Endodermal cell (in vitro differentiated cells): ENCODE measurements at regions not wholly inside any gene's neighbourhood (a gene's known extent, or its start where the extent isn't known, plus 50 kb on each side); places are given as distances from the start of the nearest gene placed in this dataset.
A peak's percentile ranks its signal among the peaks of the same experiment; 100 is the strongest.

Experiments used
- DNase-seq: peaks from one replicate; pipeline ENCODE4 v3.0.0-alpha.2; 2017
- H3K27ac ChIP-seq: 2 replicates; pipeline ENCODE4 v1.5.1; 2013; ENCODE audit warnings: mild to moderate bottlenecking, low read depth, low read length, moderate library complexity
- H3K27me3 ChIP-seq: 2 replicates; pipeline ENCODE4 v1.6.1; 2013; ENCODE audit warnings: mild to moderate bottlenecking, low read length, moderate library complexity; ENCODE audit not compliant: insufficient read depth, control insufficient read depth, poor library complexity, severe bottlenecking
- H3K36me3 ChIP-seq: 2 replicates; pipeline ENCODE4 v1.7.0; 2013; ENCODE audit warnings: mild to moderate bottlenecking, low read length, moderate library complexity; ENCODE audit not compliant: control insufficient read depth, insufficient read depth
- H3K4me1 ChIP-seq: one replicate; pipeline ENCODE4 v1.7.0; 2013; ENCODE audit warnings: low read length; ENCODE audit not compliant: control insufficient read depth, insufficient read depth
- H3K4me3 ChIP-seq: 2 replicates; pipeline ENCODE4 v1.5.1; 2013; ENCODE audit warnings: mild to moderate bottlenecking, low read length, moderate library complexity
- H3K9ac ChIP-seq: 2 replicates; pipeline ENCODE4 v1.6.1; 2013; ENCODE audit warnings: mild to moderate bottlenecking, low read length, moderate library complexity; ENCODE audit not compliant: poor library complexity, severe bottlenecking; ENCODE audit errors: extremely low read depth
- H3K9me3 ChIP-seq: 2 replicates; pipeline ENCODE4 v1.6.1; 2013; ENCODE audit warnings: mild to moderate bottlenecking, low read length, moderate library complexity; ENCODE audit not compliant: control insufficient read depth
- H3K27ac Mint-ChIP-seq: 2 replicates; pipeline ENCODE4 v1.8.0; 2020; ENCODE audit warnings: mixed read lengths
- H3K27me3 Mint-ChIP-seq: 2 replicates; pipeline ENCODE4 v1.8.0; 2021; ENCODE audit warnings: mild to moderate bottlenecking, mixed read lengths; ENCODE audit not compliant: insufficient read depth
- H3K36me3 Mint-ChIP-seq: 2 replicates; pipeline ENCODE4 v1.8.0; 2020; ENCODE audit warnings: low read depth, mixed read lengths
- H3K4me1 Mint-ChIP-seq: 2 replicates; pipeline ENCODE4 v1.8.0; 2020; ENCODE audit warnings: mixed read lengths
- H3K4me3 Mint-ChIP-seq: 2 replicates; pipeline ENCODE4 v1.8.0; 2020; ENCODE audit warnings: mild to moderate bottlenecking, moderate library complexity, mixed read lengths
- H3K9me3 Mint-ChIP-seq: 2 replicates; pipeline ENCODE4 v1.8.0; 2020; ENCODE audit warnings: mild to moderate bottlenecking, mixed read lengths
- CTCF ChIP-seq: fragments of 200-600 bp; sonication (generic); conservative IDR thresholded peaks from 2 replicates; pipeline ENCODE4 v1.5.0; 2021; ENCODE audit warnings: antibody characterized with exemption, mild to moderate bottlenecking
- WGBS, 2 experiments: methylation state at CpG; one replicate each; pipeline versions ENCODE4 v1.1.5 to v1.1.7; 2013; ENCODE audit warnings: missing lambda C conversion rate in 2 of 2, mixed read lengths in 1 of 2; ENCODE audit not compliant: insufficient coverage in 1 of 2, insufficient read length in 1 of 2; 5-methylcytosine and 5-hydroxymethylcytosine counted together

- no peaks in the 10 kb centered on the region for H3K27me3 ChIP-seq
- DNase-seq, result no peak
- Mint-ChIP-seq H3K27me3 (no peaks in the 10 kb centered on the region), H3K9me3 (no peaks in the 10 kb centered on the region), H3K4me1 (no peaks in the 10 kb centered on the region), H3K4me3 (no peak overlapping the region), H3K36me3 (no peaks in the 10 kb centered on the region), H3K27ac (peak overlapping the region; percentile 49)
- H3K4me3 ChIP-seq, result no peak overlapping the region
- WGBS, 2 experiments, result 93 to 96% methylated on average over 21 to 26 of the region's 26 CpGs
- H3K4me1 ChIP-seq, result no peaks in the 10 kb centered on the region
- H3K27ac ChIP-seq, result no peak overlapping the region
- H3K9ac ChIP-seq, result no peak overlapping the region
- no peaks in the 10 kb centered on the region for H3K9me3 ChIP-seq
- TF ChIP-seq CTCF, result no peak
- no peaks in the 10 kb centered on the region for H3K36me3 ChIP-seq
Observed at GRCh38 chr17:78291944-78292910, 60.8 kb downstream of the TMEM235 start.

DNA sequence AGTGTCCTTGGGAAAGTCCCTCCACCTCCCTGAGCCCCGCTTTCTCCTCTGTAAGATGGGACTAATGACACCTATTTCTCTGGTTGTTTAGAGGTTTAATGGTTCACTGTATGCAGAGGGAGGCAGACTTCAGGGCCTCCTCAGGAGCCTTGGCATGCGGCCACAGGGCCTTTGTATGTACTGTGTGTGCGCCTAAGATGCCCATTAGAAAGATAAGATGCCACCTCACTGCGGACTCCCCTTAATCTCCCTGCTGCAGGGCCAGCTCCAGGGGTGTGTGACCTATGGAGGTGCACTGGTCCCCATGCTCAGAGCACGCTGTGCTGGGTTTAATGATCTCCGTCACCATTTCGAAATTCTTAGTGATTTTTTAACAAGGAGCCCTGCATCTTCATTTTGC is 59.3 kb downstream of the TMEM235 start:
- H3K4me1 Mint-ChIP-seq, result no peaks in the 10 kb centered on the region
- no peak overlapping the region for H3K9ac ChIP-seq
- H3K9me3 ChIP-seq, result no peaks in the 10 kb centered on the region
- DNase-seq, result no peak
- 96 to 97% methylated on average over 5 to 7 of the region's 7 CpGs for WGBS, 2 experiments
- no peaks in the 10 kb centered on the region for H3K27me3 ChIP-seq
- H3K27ac Mint-ChIP-seq, result no peak overlapping the region
- H3K9me3 Mint-ChIP-seq, result no peaks in the 10 kb centered on the region
- no peak overlapping the region for H3K4me3 ChIP-seq
- H3K27ac ChIP-seq, result no peak overlapping the region
- H3K27me3 Mint-ChIP-seq, result no peaks in the 10 kb centered on the region
- no peaks in the 10 kb centered on the region for H3K4me1 ChIP-seq
- H3K36me3 Mint-ChIP-seq, result no peaks in the 10 kb centered on the region
- TF ChIP-seq CTCF, result no peak
- no peaks in the 10 kb centered on the region for H3K36me3 ChIP-seq
- no peak overlapping the region for H3K4me3 Mint-ChIP-seq
